GM04504 (cell line): ENCODE measurements at regions not wholly inside any gene's neighbourhood (a gene's known extent, or its start where the extent isn't known, plus 50 kb on each side); places are given as distances from the start of the nearest gene placed in this dataset.

Experiments used
- DNase-seq: peaks from one replicate; pipeline ENCODE4 v3.0.0-alpha.2; 2012; ENCODE audit warnings: low read depth

GRCh38 chr9:82153032-82153431 lies 164.5 kb downstream of the SPATA31D1 start:
- DNase-seq, result no peak

- DNase-seq, result no peak
These were observed 166.0 kb downstream of the SPATA31D1 start for GRCh38 chr9:82154573-82154972.

GRCh38 chr9:82161876-82162275 lies 173.3 kb downstream of the SPATA31D1 start:
- DNase-seq, result no peak

- DNase-seq, result no peak
These were observed 175.6 kb downstream of the SPATA31D1 start for GRCh38 chr9:82164159-82164558.

- no peak for DNase-seq
These were observed 178.7 kb downstream of the SPATA31D1 start for GRCh38 chr9:82167296-82167695.

GRCh38 chr9:82168585-82168984 lies 180.0 kb downstream of the SPATA31D1 start:
- DNase-seq, result no peak

- no peak for DNase-seq
These were observed 182.3 kb downstream of the SPATA31D1 start for GRCh38 chr9:82170866-82171265.

GRCh38 chr9:82171271-82171670 lies 182.7 kb downstream of the SPATA31D1 start:
- DNase-seq, result no peak

- no peak for DNase-seq
These were observed 192.1 kb downstream of the SPATA31D1 start for GRCh38 chr9:82180711-82181110.

- DNase-seq, result no peak
These were observed 194.7 kb downstream of the SPATA31D1 start for GRCh38 chr9:82183181-82183860.

GRCh38 chr9:82184524-82184923 lies 196.0 kb downstream of the SPATA31D1 start:
- no peak for DNase-seq

GRCh38 chr9:82188817-82189216 lies 200.2 kb downstream of the SPATA31D1 start:
- DNase-seq, result no peak

GRCh38 chr9:82191082-82191770 lies 202.7 kb downstream of the SPATA31D1 start:
- no peak for DNase-seq

GRCh38 chr9:82192211-82192610 lies 203.6 kb downstream of the SPATA31D1 start:
- DNase-seq, result no peak

- no peak for DNase-seq
These were observed 208.3 kb downstream of the SPATA31D1 start for GRCh38 chr9:82196622-82197441.

GRCh38 chr9:82201196-82201595 lies 212.6 kb downstream of the SPATA31D1 start:
- DNase-seq, result no peak

GRCh38 chr9:82202808-82203207 lies 214.2 kb downstream of the SPATA31D1 start:
- peak; percentile 14 for DNase-seq

- DNase-seq, result peak; percentile 15
These were observed 217.9 kb downstream of the SPATA31D1 start for GRCh38 chr9:82206490-82206889.

- no peak for DNase-seq
These were observed 218.4 kb downstream of the SPATA31D1 start for GRCh38 chr9:82206946-82207345.

GRCh38 chr9:82208741-82209450 lies 220.3 kb downstream of the SPATA31D1 start:
- no peak for DNase-seq

- no peak for DNase-seq
These were observed 221.4 kb downstream of the SPATA31D1 start for GRCh38 chr9:82209797-82210470.

- DNase-seq, result no peak
These were observed 224.3 kb downstream of the SPATA31D1 start for GRCh38 chr9:82212885-82213284.
